GM12875 (cell line): ENCODE measurements at regions not wholly inside any gene's neighbourhood (a gene's known extent, or its start where the extent isn't known, plus 50 kb on each side); places are given as distances from the start of the nearest gene placed in this dataset.

Experiments
- H3K4me3 ChIP-seq: one replicate; pipeline ENCODE4 v1.5.1; 2011; ENCODE audit warnings: low read depth, low read length, control low read depth
- TF ChIP-seq, protein P1 (sequence below): IDR thresholded peaks from 2 replicates; pipeline ENCODE4 v1.5.1; 2011; ENCODE audit warnings: low read depth, mild to moderate bottlenecking, control low read depth, inconsistent platforms, low read length, moderate library complexity, borderline replicate concordance; ENCODE audit not compliant: insufficient read depth

DNA sequence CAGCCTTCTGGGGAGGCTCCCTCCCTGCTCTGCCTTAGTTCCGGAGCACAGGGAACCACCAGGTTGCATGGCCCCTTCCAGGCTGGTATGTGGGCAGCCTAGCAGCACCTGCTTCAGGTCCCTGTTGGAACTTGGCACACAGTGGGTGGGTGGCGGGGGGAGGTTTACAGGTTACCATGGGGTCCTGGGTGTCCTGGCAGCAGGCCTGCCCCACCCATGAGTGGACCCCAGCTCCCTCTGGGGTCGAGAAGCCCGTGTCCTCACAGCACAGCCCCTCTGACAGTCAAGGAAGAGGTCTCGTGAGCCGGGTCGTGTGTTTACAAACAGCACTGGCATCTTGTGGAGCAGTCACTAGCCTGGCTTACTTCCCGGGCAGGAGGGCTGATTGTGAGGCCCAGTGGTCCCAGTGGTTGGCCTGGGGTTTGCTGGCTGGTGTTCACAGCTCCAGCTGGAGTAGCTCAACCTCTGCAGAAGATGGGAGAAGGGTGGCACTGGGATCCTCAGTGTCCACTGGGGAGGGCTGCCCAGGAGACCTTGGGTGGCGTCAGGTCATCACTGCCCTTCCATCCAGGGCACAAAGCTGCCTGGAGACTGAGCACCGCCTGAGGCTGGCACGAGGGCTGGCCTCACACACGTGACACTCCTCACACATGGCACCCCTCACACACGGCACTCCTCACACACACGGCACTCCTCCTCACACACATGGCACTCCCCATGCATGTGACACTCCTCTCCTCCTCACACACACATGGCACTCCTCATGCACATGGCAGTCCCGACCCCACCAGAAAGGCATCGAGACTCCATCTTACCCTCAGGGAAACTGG lies 100.9 kb downstream of the RIPK4 start:
- H3K4me3 ChIP-seq = no peak overlapping the region
- TF ChIP-seq, protein P1, sequence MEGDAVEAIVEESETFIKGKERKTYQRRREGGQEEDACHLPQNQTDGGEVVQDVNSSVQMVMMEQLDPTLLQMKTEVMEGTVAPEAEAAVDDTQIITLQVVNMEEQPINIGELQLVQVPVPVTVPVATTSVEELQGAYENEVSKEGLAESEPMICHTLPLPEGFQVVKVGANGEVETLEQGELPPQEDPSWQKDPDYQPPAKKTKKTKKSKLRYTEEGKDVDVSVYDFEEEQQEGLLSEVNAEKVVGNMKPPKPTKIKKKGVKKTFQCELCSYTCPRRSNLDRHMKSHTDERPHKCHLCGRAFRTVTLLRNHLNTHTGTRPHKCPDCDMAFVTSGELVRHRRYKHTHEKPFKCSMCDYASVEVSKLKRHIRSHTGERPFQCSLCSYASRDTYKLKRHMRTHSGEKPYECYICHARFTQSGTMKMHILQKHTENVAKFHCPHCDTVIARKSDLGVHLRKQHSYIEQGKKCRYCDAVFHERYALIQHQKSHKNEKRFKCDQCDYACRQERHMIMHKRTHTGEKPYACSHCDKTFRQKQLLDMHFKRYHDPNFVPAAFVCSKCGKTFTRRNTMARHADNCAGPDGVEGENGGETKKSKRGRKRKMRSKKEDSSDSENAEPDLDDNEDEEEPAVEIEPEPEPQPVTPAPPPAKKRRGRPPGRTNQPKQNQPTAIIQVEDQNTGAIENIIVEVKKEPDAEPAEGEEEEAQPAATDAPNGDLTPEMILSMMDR = no peak

DNA sequence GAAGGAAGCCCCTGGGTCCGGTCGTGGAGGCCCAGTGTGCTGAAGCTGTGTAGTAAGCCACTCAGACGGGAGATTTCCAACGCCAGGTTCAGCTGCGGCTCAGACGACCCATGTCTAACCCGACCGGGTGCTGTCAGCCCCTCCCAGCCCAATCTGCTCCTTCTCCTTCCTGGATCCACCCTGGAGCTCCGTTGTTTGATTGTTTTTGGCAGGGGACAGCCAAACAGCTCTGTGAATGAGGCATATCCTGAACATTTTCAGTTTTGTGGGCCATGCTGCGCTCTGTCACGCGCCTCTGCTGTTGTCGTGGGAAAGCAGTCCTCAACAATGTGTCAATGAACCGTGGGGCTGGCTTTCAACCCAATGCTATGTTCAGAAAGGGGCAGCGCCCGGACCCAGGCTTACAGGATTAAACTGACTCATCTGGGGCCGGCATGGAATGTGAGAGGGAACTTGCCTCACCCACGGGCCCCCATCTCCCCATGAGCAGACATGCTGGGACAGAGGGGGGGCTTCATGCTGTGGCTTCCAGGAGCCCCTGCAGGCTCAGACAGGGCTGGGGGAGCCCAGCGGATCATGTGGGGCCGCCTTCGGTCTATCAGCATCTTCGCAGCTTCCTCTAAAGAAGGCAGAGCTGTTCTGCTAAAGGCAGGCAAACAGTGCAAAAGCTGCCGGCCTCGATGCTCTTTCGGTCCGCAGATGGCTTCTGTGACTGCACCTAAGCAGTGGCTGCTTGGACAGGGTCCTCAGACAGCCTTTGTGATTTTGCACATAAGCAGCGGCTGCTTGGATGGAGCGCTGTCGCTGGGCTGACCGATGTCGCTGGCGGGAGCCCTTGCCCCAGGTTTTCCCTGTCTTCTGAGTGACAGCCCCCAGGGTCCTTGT lies 101.7 kb downstream of the RIPK4 start:
- TF ChIP-seq, protein P1 = no peak
- H3K4me3 ChIP-seq = no peak overlapping the region

DNA sequence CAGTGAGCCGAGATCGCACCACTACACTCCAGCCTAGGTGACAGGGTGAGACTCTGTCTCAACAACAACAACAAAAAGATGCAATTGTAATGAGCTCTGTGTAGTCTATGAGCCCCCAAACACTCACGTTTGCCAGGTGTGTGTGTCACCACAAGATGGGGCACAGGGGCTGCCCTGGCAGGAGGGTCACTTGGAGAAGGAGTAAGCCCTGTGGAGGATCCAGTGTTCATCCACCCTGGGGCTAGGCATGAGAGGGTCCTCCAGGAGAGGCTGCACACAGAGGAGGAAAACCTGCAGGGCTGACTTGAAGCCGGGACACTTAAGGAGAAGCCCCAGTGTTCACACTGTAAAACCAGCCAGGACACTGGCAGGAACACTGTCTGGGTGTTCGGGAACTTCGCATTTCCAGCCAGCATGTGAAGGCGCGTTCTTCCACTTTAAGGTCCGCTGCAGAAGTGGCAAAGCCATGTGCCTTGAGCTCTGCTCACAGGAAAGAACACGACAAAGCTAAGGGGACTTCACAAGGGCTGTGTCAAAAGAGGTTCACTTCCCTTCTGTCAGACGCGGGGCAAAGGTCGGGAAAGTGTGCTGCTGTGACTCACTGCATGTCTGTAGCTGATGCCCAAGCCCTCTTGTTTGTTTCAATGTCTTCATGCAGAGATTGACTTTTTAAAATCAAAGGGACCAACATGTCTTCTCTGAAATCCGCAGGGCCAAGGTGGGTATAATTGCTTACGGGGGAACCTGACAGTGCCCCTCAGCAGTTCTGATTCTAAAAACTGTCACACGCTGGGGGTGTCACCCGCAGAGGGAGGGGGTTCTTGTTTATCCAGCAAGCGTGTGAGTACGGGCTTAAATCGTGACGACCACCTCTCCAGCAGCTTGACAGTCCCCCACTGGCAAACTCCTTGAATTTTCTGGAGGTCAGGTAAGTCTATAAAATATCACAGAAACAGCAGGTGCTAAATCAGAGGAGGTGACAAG lies 102.8 kb downstream of the RIPK4 start:
- TF ChIP-seq, protein P1 = no peak

DNA sequence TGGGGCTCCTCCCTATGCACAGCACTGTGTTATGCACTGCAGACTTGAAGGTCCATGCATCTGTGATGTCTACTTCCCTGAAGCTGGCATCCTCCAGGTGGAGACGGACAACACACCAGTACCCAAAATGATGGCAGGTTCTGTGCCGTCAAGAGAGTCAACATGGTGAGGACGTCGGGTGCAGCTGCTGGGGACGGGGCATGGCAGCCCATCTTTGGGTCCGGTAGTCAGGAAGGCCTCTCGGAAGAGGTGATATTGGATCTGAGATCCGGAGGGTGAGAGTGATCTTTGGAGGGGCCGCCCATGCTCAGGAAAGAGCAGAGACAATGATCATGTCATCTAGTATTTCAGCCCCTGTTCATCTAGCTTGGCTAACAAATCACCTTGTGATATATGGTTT lies 104.1 kb downstream of the RIPK4 start:
- TF ChIP-seq, protein P1 = no peak
- no peak overlapping the region for H3K4me3 ChIP-seq

More for the DNA sequence above, 102.8 kb downstream of the RIPK4 start:
- no peak overlapping the region for H3K4me3 ChIP-seq

DNA sequence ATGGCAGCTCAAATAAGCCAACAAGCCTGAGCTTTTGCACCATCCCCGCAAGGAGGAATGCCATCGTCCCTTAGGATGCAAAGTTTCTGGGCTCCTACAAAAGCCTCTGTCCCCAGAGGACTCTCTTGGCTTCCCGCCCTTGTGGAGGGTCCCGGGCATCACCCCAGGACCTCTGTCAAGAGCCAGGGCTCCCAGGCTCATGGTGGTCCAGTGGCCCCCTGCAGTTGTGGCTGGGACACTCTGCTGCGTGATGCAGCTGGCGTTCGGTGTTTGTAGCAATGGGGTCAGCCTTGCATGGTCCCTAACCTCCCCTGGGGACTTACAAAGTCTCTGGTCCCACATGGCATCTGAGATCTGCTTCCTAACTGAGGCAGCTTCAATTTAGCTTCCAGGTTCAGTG lies 104.7 kb downstream of the RIPK4 start:
- TF ChIP-seq, protein P1 = no peak
- H3K4me3 ChIP-seq = no peak overlapping the region

DNA sequence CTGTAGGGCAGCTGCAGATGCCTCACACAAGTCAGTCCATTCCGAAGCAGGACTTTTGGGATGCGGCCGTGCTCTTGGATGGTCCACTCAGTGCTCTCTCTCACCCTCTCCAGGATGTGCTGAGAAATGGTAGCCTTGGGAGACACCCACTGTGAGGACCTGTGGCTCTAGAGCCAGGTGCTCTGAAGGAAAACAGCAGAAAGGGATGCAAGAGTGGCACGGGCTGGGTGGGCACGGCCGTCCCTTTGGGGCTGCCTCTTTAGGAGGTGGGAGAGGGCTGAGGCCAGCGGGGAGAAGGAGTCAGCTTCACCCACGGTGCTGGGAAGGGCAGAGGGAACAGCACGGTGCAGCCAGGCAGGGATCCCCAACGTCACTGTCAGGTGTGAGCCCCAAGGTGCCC lies 106.1 kb downstream of the RIPK4 start:
- H3K4me3 ChIP-seq = no peak overlapping the region
- TF ChIP-seq, protein P1 = no peak
